ENCODE measurements at regions not wholly inside any gene's neighbourhood (a gene's known extent, or its start where the extent isn't known, plus 50 kb on each side); places are given as distances from the start of the nearest gene placed in this dataset.

DNA sequence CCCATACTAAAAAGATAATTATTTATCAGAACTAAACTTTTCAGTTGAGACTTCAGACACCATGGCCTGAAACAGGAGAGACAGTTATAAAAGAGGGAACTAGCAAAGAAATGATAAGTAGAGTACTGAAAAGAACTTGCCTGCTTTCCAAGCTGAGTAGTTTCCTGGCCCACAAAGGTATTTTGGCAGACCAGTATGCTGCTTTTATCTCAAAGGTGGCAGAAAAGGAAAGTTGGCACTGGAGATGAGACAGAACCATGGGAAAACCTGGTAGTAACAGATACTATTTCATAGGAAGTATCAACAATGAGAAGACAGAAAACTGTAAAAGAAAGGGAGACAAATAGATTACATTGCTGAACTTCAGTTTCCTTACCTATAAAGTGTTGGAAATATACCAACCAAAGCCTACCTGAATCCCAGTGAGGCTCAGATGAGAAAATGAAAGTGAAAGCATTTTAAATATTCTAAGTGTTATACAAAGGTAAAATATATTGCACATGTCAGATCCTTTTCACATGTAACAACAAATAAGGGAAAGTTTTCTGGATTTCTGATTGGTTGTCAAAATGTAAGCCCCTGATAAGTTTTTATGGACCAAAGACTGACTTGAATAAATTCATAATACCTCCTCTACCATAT, 155.3 kb upstream of the FSCB start:
- Histone ChIP-seq H3K9me3 (ENCODE audit: control insufficient read depth, low read length) (no peaks in the 10 kb centered on the region), H3K4me1 (ENCODE audit: control insufficient read depth, insufficient read depth, low read length) (no peaks in the 10 kb centered on the region), H3K36me3 (ENCODE audit: control insufficient read depth, insufficient read depth, low read length) (no peaks in the 10 kb centered on the region), H3K4me3 (ENCODE audit: insufficient read depth, low read depth, low read length) (no peak overlapping the region), H3K27ac (ENCODE audit: insufficient read depth, low read depth, low read length, poor library complexity, severe bottlenecking) (no peak overlapping the region), H3K27me3 (ENCODE audit: control insufficient read depth, insufficient read depth, low read length, poor library complexity, severe bottlenecking) (no peaks in the 10 kb centered on the region)

GRCh38 chr14:44658389-44658696, 151.3 kb upstream of the FSCB start:
- H3K27me3 ChIP-seq (ENCODE audit: control insufficient read depth, insufficient read depth, low read length, poor library complexity, severe bottlenecking): no peaks in the 10 kb centered on the region
- no peaks in the 10 kb centered on the region for H3K4me1 ChIP-seq (ENCODE audit: control insufficient read depth, insufficient read depth, low read length)
- H3K36me3 ChIP-seq (ENCODE audit: control insufficient read depth, insufficient read depth, low read length): no peaks in the 10 kb centered on the region
- no peak overlapping the region for H3K27ac ChIP-seq (ENCODE audit: insufficient read depth, low read depth, low read length, poor library complexity, severe bottlenecking)
- 79 to 86% methylated on average over 1 of the region's 1 CpG for WGBS, 2 experiments
- H3K9me3 ChIP-seq (ENCODE audit: control insufficient read depth, low read length): no peaks in the 10 kb centered on the region
- no peak overlapping the region for H3K4me3 ChIP-seq (ENCODE audit: insufficient read depth, low read depth, low read length)

DNA sequence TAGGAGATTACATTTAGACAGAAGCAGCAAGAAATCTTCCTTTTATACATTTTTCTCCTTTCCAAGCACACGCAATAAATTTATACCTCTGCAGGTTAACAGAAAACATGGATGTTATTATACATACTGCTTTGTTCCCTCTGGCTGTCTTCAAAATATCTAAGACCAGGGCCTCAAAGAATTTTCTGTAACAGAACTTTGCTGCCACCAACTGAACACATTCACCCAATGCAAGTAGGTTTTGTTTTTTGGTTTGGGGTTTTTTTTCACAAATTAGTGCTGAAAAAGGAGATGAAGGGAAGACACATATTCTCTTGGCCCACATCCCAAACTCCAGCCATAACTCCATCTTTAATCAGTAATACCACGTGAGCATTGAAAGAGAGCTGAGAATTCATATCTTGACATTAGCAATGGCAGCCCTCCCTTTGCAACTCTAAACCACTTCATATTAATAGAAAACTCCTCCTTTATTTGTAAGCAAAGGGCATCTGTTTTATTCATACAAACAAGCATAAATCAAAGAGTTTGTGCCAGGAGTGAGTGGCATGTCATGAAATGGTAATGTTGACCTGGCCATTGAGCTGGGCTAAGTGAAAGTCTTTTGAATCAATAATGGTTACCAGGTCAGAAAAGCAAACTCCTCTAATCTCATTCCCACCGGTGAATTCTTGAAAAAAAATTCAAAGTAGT, 150.8 kb upstream of the FSCB start:
- Histone ChIP-seq H3K4me1 (ENCODE audit: control insufficient read depth, insufficient read depth, low read length) (no peaks in the 10 kb centered on the region), H3K36me3 (ENCODE audit: control insufficient read depth, insufficient read depth, low read length) (no peaks in the 10 kb centered on the region), H3K4me3 (ENCODE audit: insufficient read depth, low read depth, low read length) (no peak overlapping the region), H3K27me3 (ENCODE audit: control insufficient read depth, insufficient read depth, low read length, poor library complexity, severe bottlenecking) (no peaks in the 10 kb centered on the region), H3K9me3 (ENCODE audit: control insufficient read depth, low read length) (no peaks in the 10 kb centered on the region), H3K27ac (ENCODE audit: insufficient read depth, low read depth, low read length, poor library complexity, severe bottlenecking) (no peak overlapping the region)
- WGBS, 2 experiments: 51 to 79% methylated on average over 2 to 3 of the region's 3 CpGs

DNA sequence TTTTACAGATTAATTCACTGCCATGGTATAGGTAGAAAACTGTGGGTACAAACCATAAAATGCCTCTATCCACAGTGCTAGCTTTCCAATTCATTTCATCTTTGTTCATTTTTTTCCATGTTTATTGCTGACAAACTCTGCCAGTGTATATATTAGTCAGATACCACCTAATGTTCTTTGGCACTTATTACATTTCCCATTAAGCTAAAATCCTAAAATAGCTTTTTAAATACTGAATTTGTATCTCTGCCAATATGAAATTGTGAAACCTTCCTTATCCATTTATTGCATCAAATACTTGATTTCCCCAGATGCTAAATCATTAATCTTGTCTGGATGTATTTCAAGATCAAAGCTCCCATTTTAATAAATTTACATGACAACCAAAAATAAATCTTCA, 150.1 kb upstream of the FSCB start:
- no peak overlapping the region for H3K4me3 ChIP-seq (ENCODE audit: insufficient read depth, low read depth, low read length)
- no peaks in the 10 kb centered on the region for H3K4me1 ChIP-seq (ENCODE audit: control insufficient read depth, insufficient read depth, low read length)
- H3K27ac ChIP-seq (ENCODE audit: insufficient read depth, low read depth, low read length, poor library complexity, severe bottlenecking): no peak overlapping the region
- no peaks in the 10 kb centered on the region for H3K36me3 ChIP-seq (ENCODE audit: control insufficient read depth, insufficient read depth, low read length)
- H3K9me3 ChIP-seq (ENCODE audit: control insufficient read depth, low read length): no peaks in the 10 kb centered on the region
- no peaks in the 10 kb centered on the region for H3K27me3 ChIP-seq (ENCODE audit: control insufficient read depth, insufficient read depth, low read length, poor library complexity, severe bottlenecking)

- Histone ChIP-seq H3K27me3 (ENCODE audit: control insufficient read depth, insufficient read depth, low read length, poor library complexity, severe bottlenecking) (no peaks in the 10 kb centered on the region), H3K36me3 (ENCODE audit: control insufficient read depth, insufficient read depth, low read length) (no peaks in the 10 kb centered on the region), H3K4me3 (ENCODE audit: insufficient read depth, low read depth, low read length) (no peak overlapping the region), H3K4me1 (ENCODE audit: control insufficient read depth, insufficient read depth, low read length) (no peaks in the 10 kb centered on the region), H3K27ac (ENCODE audit: insufficient read depth, low read depth, low read length, poor library complexity, severe bottlenecking) (no peak overlapping the region), H3K9me3 (ENCODE audit: control insufficient read depth, low read length) (no peaks in the 10 kb centered on the region)
- WGBS, 2 experiments: 96 to 100% methylated on average over 1 to 2 of the region's 2 CpGs
These were observed 147.5 kb upstream of the FSCB start for GRCh38 chr14:44654591-44654990.

DNA sequence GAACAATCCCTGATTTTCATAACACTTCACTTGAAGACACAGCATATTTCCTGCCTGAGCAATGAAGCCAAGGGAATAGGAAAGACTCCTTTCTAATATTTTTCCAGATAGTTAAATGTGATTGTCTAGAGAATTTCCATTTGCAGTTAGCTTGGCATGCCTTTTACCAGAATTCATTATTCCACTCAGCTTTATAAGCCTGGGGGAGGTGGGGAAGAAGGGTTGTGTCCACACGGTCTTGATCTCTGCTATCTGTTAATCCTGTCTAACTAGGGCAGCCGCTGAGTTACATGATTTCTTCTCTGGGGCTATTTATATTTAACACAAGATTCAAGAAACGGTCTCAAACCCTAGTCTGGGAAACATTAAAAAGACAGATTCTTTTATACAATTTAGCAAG, 146.6 kb upstream of the FSCB start:
- H3K4me3 ChIP-seq (ENCODE audit: insufficient read depth, low read depth, low read length): no peak overlapping the region
- H3K4me1 ChIP-seq (ENCODE audit: control insufficient read depth, insufficient read depth, low read length): no peaks in the 10 kb centered on the region
- no peaks in the 10 kb centered on the region for H3K9me3 ChIP-seq (ENCODE audit: control insufficient read depth, low read length)
- H3K27me3 ChIP-seq (ENCODE audit: control insufficient read depth, insufficient read depth, low read length, poor library complexity, severe bottlenecking): no peaks in the 10 kb centered on the region
- 72 to 100% methylated on average over 1 to 3 of the region's 3 CpGs for WGBS, 2 experiments
- no peaks in the 10 kb centered on the region for H3K36me3 ChIP-seq (ENCODE audit: control insufficient read depth, insufficient read depth, low read length)
- no peak overlapping the region for H3K27ac ChIP-seq (ENCODE audit: insufficient read depth, low read depth, low read length, poor library complexity, severe bottlenecking)

DNA sequence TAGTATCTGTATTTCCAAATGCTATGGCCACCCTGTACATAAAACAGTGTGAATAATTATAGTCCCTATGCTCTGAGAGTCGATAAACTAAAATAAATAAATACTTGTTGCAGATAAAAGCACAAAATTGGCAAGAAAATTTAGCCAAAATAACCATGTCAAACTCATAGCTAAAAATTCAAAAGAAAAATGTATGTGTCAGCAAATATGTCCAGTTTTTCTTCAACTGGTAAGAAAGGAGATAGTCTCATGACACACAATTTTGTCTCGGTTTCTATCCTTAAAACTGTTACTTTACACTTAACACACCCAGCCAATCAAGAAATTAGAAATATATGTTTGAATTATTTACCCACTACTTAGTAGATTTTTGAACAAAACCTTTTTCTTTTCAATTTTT, 145.6 kb upstream of the FSCB start:
- Histone ChIP-seq H3K27me3 (ENCODE audit: control insufficient read depth, insufficient read depth, low read length, poor library complexity, severe bottlenecking) (no peaks in the 10 kb centered on the region), H3K4me1 (ENCODE audit: control insufficient read depth, insufficient read depth, low read length) (no peaks in the 10 kb centered on the region), H3K4me3 (ENCODE audit: insufficient read depth, low read depth, low read length) (no peak overlapping the region), H3K9me3 (ENCODE audit: control insufficient read depth, low read length) (no peaks in the 10 kb centered on the region), H3K27ac (ENCODE audit: insufficient read depth, low read depth, low read length, poor library complexity, severe bottlenecking) (no peak overlapping the region), H3K36me3 (ENCODE audit: control insufficient read depth, insufficient read depth, low read length) (no peaks in the 10 kb centered on the region)
- WGBS, 2 experiments: 100% methylated on average over 1 of the region's 2 CpGs; no CpG with 5 or more reads in 1 of the 2 experiments

GRCh38 chr14:44649061-44649460, 142.0 kb upstream of the FSCB start:
- Histone ChIP-seq H3K27me3 (ENCODE audit: control insufficient read depth, insufficient read depth, low read length, poor library complexity, severe bottlenecking) (no peaks in the 10 kb centered on the region), H3K4me1 (ENCODE audit: control insufficient read depth, insufficient read depth, low read length) (no peaks in the 10 kb centered on the region), H3K27ac (ENCODE audit: insufficient read depth, low read depth, low read length, poor library complexity, severe bottlenecking) (no peak overlapping the region), H3K9me3 (ENCODE audit: control insufficient read depth, low read length) (no peaks in the 10 kb centered on the region), H3K36me3 (ENCODE audit: control insufficient read depth, insufficient read depth, low read length) (no peaks in the 10 kb centered on the region), H3K4me3 (ENCODE audit: insufficient read depth, low read depth, low read length) (no peak overlapping the region)
- 88 to 94% methylated on average over 1 of the region's 1 CpG for WGBS, 2 experiments

DNA sequence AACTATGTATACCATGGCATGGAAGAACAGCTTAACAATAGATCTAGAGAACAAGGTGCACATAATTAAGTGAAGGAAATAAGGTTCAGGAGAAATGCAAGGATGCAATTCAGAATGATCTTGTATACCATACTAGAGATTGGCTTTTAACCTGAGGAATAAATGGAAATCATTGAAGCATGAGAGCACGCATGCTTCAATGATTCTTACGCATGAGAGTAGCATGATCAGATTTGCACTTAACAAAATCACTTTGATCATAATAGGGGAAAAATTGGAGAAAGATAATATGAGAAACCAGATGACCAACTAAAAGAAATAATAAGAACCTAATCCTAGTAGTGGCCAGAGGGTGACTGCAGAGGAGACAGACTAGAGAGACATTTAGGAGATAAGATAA, 133.3 kb upstream of the FSCB start:
- Histone ChIP-seq H3K9me3 (ENCODE audit: control insufficient read depth, low read length) (no peaks in the 10 kb centered on the region), H3K36me3 (ENCODE audit: control insufficient read depth, insufficient read depth, low read length) (no peaks in the 10 kb centered on the region), H3K27ac (ENCODE audit: insufficient read depth, low read depth, low read length, poor library complexity, severe bottlenecking) (no peak overlapping the region), H3K27me3 (ENCODE audit: control insufficient read depth, insufficient read depth, low read length, poor library complexity, severe bottlenecking) (no peaks in the 10 kb centered on the region), H3K4me1 (ENCODE audit: control insufficient read depth, insufficient read depth, low read length) (no peaks in the 10 kb centered on the region), H3K4me3 (ENCODE audit: insufficient read depth, low read depth, low read length) (no peak overlapping the region)
- WGBS, 2 experiments: 88% methylated on average over 2 of the region's 2 CpGs; no CpG with 5 or more reads in 1 of the 2 experiments

- Histone ChIP-seq H3K9me3 (ENCODE audit: control insufficient read depth, low read length) (no peaks in the 10 kb centered on the region), H3K4me1 (ENCODE audit: control insufficient read depth, insufficient read depth, low read length) (no peaks in the 10 kb centered on the region), H3K27me3 (ENCODE audit: control insufficient read depth, insufficient read depth, low read length, poor library complexity, severe bottlenecking) (no peaks in the 10 kb centered on the region), H3K27ac (ENCODE audit: insufficient read depth, low read depth, low read length, poor library complexity, severe bottlenecking) (no peak overlapping the region), H3K4me3 (ENCODE audit: insufficient read depth, low read depth, low read length) (no peak overlapping the region), H3K36me3 (ENCODE audit: control insufficient read depth, insufficient read depth, low read length) (no peaks in the 10 kb centered on the region)
- 76 to 95% methylated on average over 3 to 5 of the region's 5 CpGs for WGBS, 2 experiments
These were observed 132.8 kb upstream of the FSCB start for GRCh38 chr14:44639781-44640385.

Data from ectodermal cell (in vitro differentiated cells).